Ascending aorta (tissue), 2 donors: ENCODE measurements at regions not wholly inside any gene's neighbourhood (a gene's known extent, or its start where the extent isn't known, plus 50 kb on each side); places are given as distances from the start of the nearest gene placed in this dataset.

Source experiments
- DNase-seq, 2 donors: peaks; one replicate each; pipeline ENCODE4 v3.0.0-alpha.2; 2019; ENCODE audit warnings: low spot score in 2 of 2
- H3K27ac ChIP-seq, 2 donors: fragments of 200-600 bp; sonication (generic); one replicate each; pipeline ENCODE4 v1.5.1; 2016 to 2017; ENCODE audit warnings: mild to moderate bottlenecking in 1 of 2
- H3K27me3 ChIP-seq: fragments of 200-600 bp; sonication (generic); one replicate; pipeline ENCODE4 v1.5.1; 2017
- H3K36me3 ChIP-seq, 2 donors: fragments of 200-600 bp; sonication (generic); one replicate each; pipeline ENCODE4 v1.5.1; 2016
- H3K4me1 ChIP-seq, 2 donors: fragments of 200-600 bp; sonication (generic); one replicate each; pipeline ENCODE4 v1.5.1; 2016 to 2017; ENCODE audit warnings: mild to moderate bottlenecking in 1 of 2
- H3K4me3 ChIP-seq, 2 donors: fragments of 200-600 bp; sonication (generic); one replicate each; pipeline ENCODE4 v1.5.1; 2016 to 2017; ENCODE audit warnings: mild to moderate bottlenecking in 1 of 2
- H3K9me3 ChIP-seq, 2 donors: fragments of 200-600 bp; sonication (generic); one replicate each; pipeline ENCODE4 v1.5.1; 2016
- CTCF ChIP-seq, 3 experiments: fragments of 200-600 bp in 2 of 3; fragments of 450-650 bp in 1 of 3; sonication (generic) in 2 of 3; IDR thresholded peaks; one replicate each; pipeline ENCODE4 v1.5.1; 2016 to 2019; ENCODE audit warnings: antibody characterized with exemption in 3 of 3, mild to moderate bottlenecking in 1 of 3, moderate library complexity in 1 of 3
- intact Hi-C: fragments of 100-400 bp; cut with DNase I; formaldehyde crosslinking; loops from one replicate; pipeline ENCODE4 v1.15.1; 2023

- Histone ChIP-seq H3K4me3 (no peak overlapping the region), H3K27ac (no peak overlapping the region), H3K36me3 (no peaks in the 10 kb centered on the region), H3K27me3 (no peaks in the 10 kb centered on the region), H3K4me1 (no peaks in the 10 kb centered on the region), H3K9me3 (no peaks in the 10 kb centered on the region)
- intact Hi-C loops = no loop called here
- no peak for TF ChIP-seq CTCF (IDR thresholded peaks at IDR 0.05)
- DNase-seq = no peak
Observed at GRCh38 chrX:128294198-128294597, 242.0 kb upstream of the ACTRT1 start.

GRCh38 chrX:128287693-128288092 is 235.5 kb upstream of the ACTRT1 start:
- Histone ChIP-seq H3K27me3 (no peaks in the 10 kb centered on the region), H3K4me3 (no peak overlapping the region), H3K9me3 (no peaks in the 10 kb centered on the region), H3K27ac (no peak overlapping the region), H3K4me1 (no peaks in the 10 kb centered on the region), H3K36me3 (no peaks in the 10 kb centered on the region)
- no peak for DNase-seq
- TF ChIP-seq CTCF (IDR thresholded peaks at IDR 0.05) = no peak
- intact Hi-C loops = no loop called here

GRCh38 chrX:128250621-128251020 is 198.4 kb upstream of the ACTRT1 start:
- Histone ChIP-seq H3K4me3 (no peak overlapping the region), H3K9me3 (no peaks in the 10 kb centered on the region), H3K27me3 (no peaks in the 10 kb centered on the region), H3K27ac (no peak overlapping the region), H3K36me3 (no peaks in the 10 kb centered on the region), H3K4me1 (no peaks in the 10 kb centered on the region)
- DNase-seq = no peak
- no peak for TF ChIP-seq CTCF (IDR thresholded peaks at IDR 0.05)
- intact Hi-C loops = no loop called here

- no peak for TF ChIP-seq CTCF (IDR thresholded peaks at IDR 0.05)
- intact Hi-C loops = no loop called here
- Histone ChIP-seq H3K27ac (no peak overlapping the region), H3K9me3 (no peaks in the 10 kb centered on the region), H3K36me3 (no peaks in the 10 kb centered on the region), H3K4me3 (no peak overlapping the region), H3K27me3 (no peaks in the 10 kb centered on the region), H3K4me1 (no peaks in the 10 kb centered on the region)
- DNase-seq = no peak
Observed at GRCh38 chrX:128216364-128216763, 164.2 kb upstream of the ACTRT1 start.

GRCh38 chrX:128165884-128166408 is 113.7 kb upstream of the ACTRT1 start:
- Histone ChIP-seq H3K36me3 (no peaks in the 10 kb centered on the region), H3K4me3 (no peak overlapping the region), H3K4me1 (no peaks in the 10 kb centered on the region), H3K9me3 (no peaks in the 10 kb centered on the region), H3K27me3 (no peaks in the 10 kb centered on the region), H3K27ac (no peak overlapping the region)
- intact Hi-C loops = no loop called here
- no peak for DNase-seq
- no peak for TF ChIP-seq CTCF (IDR thresholded peaks at IDR 0.05)

GRCh38 chrX:128156204-128156603 is 104.0 kb upstream of the ACTRT1 start:
- no peak for TF ChIP-seq CTCF (IDR thresholded peaks at IDR 0.05)
- Histone ChIP-seq H3K36me3 (no peaks in the 10 kb centered on the region), H3K4me1 (no peaks in the 10 kb centered on the region), H3K27me3 (no peaks in the 10 kb centered on the region), H3K4me3 (no peak overlapping the region), H3K27ac (no peak overlapping the region), H3K9me3 (peaks cover 0 to 6% of the 10 kb centered on the region in 2 donors)
- DNase-seq = no peak
- intact Hi-C loops = no loop called here
